HG03045 (cell line): ENCODE measurements at regions not wholly inside any gene's neighbourhood (a gene's known extent, or its start where the extent isn't known, plus 50 kb on each side); places are given as distances from the start of the nearest gene placed in this dataset.
"Not testable (repeated sequence)": the region's sequence is repeated elsewhere in the genome, so short reads cannot be mapped to it uniquely, and the experiment has no call there.

ENCODE experiments used
- ATAC-seq: cut with Tn5 transposase; IDR thresholded peaks from one replicate; pipeline ENCODE4 v1.9.1; 2021; ENCODE audit warnings: mild to moderate bottlenecking, moderate library complexity; ENCODE audit not compliant: unreplicated experiment

- no peak for ATAC-seq
Measured at GRCh38 chr1:189970331-189971230, 507.1 kb downstream of the BRINP3 start.

GRCh38 chr1:189971656-189972055 is 506.0 kb downstream of the BRINP3 start:
- ATAC-seq, result no peak

- ATAC-seq, result no peak
Measured at GRCh38 chr1:189977184-189977583, 500.5 kb downstream of the BRINP3 start.

GRCh38 chr1:189983166-189983890 is 494.3 kb downstream of the BRINP3 start:
- ATAC-seq, result no peak

- ATAC-seq, result no peak
Measured at GRCh38 chr1:189986516-189986915, 491.1 kb downstream of the BRINP3 start.

GRCh38 chr1:189987509-189987908 is 490.2 kb downstream of the BRINP3 start:
- ATAC-seq, result no peak

GRCh38 chr1:189992856-189993255 is 484.8 kb downstream of the BRINP3 start:
- no peak for ATAC-seq

- ATAC-seq, result no peak
Measured at GRCh38 chr1:190000365-190000872, 477.2 kb downstream of the BRINP3 start.

- ATAC-seq, result no peak
Measured at GRCh38 chr1:190001187-190001586, 476.5 kb downstream of the BRINP3 start.

GRCh38 chr1:190003376-190003775 is 474.3 kb downstream of the BRINP3 start:
- no peak for ATAC-seq

- ATAC-seq, result no peak
Measured at GRCh38 chr1:190011585-190011984, 466.1 kb downstream of the BRINP3 start.

GRCh38 chr1:190019151-190019550 is 458.5 kb downstream of the BRINP3 start:
- not testable (repeated sequence) for ATAC-seq

GRCh38 chr1:190019717-190020116 is 457.9 kb downstream of the BRINP3 start:
- ATAC-seq, result no peak

- no peak for ATAC-seq
Measured at GRCh38 chr1:190022709-190023108, 455.0 kb downstream of the BRINP3 start.

- no peak for ATAC-seq
Measured at GRCh38 chr1:190029441-190029840, 448.2 kb downstream of the BRINP3 start.

- no peak for ATAC-seq
Measured at GRCh38 chr1:190043655-190044054, 434.0 kb downstream of the BRINP3 start.

GRCh38 chr1:190046231-190046630 is 431.4 kb downstream of the BRINP3 start:
- ATAC-seq, result no peak
